Subcutaneous abdominal adipose tissue (tissue), 5 donors: ENCODE measurements at regions not wholly inside any gene's neighbourhood (a gene's known extent, or its start where the extent isn't known, plus 50 kb on each side); places are given as distances from the start of the nearest gene placed in this dataset.

Experiments used
- H3K27ac ChIP-seq: one replicate; pipeline ENCODE4 v1.7.0; 2013; ENCODE audit warnings: low read depth, mild to moderate bottlenecking, inconsistent platforms, low read length, moderate library complexity
- H3K27me3 ChIP-seq, 5 donors: one replicate each; pipeline ENCODE4 v1.7.0; 2013; ENCODE audit warnings: low read length in 5 of 5, inconsistent platforms in 1 of 5; ENCODE audit not compliant: control insufficient read depth in 5 of 5, insufficient read depth in 4 of 5
- H3K36me3 ChIP-seq, 5 donors: one replicate each; pipeline ENCODE4 v1.7.0; 2013; ENCODE audit warnings: low read length in 5 of 5; ENCODE audit not compliant: control insufficient read depth in 5 of 5, insufficient read depth in 5 of 5
- H3K4me1 ChIP-seq, 5 donors: one replicate each; pipeline ENCODE4 v1.7.0; 2013; ENCODE audit warnings: low read length in 5 of 5, mild to moderate bottlenecking in 3 of 5, moderate library complexity in 1 of 5; ENCODE audit not compliant: control insufficient read depth in 5 of 5, insufficient read depth in 5 of 5
- H3K4me3 ChIP-seq, 5 donors: one replicate each; pipeline ENCODE4 v1.7.0; 2013; ENCODE audit warnings: low read length in 5 of 5, low read depth in 1 of 5
- H3K9ac ChIP-seq, 5 donors: one replicate each; pipeline ENCODE4 v1.7.0; 2013; ENCODE audit warnings: low read length in 5 of 5, mild to moderate bottlenecking in 4 of 5, moderate library complexity in 3 of 5
- H3K9me3 ChIP-seq, 5 donors: one replicate each; pipeline ENCODE4 v1.7.0; 2013; ENCODE audit warnings: low read length in 5 of 5; ENCODE audit not compliant: control insufficient read depth in 5 of 5
- donor health status: healthy.
- donor health status: healthy.
- donor health status: healthy.
- donor health status: healthy.
- donor health status: healthy.

DNA sequence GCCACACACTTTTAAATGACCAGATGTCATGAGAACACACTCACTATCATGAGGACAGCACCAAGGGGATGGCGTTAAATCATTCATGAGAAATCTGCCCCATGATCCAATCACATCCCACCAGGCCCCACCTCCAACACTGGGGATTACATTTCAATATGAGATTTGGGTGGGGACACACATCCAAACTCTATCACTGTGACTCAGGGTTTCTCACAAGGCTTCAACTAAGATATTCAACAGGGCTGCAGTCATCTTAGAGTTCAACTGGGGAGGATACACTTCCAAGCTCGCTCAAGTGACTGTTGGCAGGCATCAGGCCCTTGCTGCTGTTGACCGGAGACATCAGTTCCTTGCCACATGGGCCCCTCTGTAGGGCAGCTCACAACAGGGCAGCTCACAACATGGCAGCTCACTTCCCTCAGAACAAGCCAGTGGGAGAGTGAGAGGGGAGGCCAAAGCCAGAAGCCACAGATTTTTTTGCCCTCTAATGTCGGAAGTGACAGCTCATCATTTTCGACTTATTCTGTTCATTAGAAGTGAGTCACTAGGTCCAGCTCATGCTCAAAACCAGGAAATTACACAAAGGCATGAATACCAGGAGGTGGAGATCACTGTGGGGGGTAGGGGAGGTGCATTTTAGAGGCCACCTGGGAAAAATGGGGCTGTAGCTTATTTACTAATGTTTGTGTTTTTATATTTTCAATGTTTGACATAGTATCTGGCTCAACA lies 50.8 kb upstream of the PTHLH start:
- H3K4me3 ChIP-seq, result no peak overlapping the region
- no peaks in the 10 kb centered on the region for H3K36me3 ChIP-seq
- no peak overlapping the region for H3K27ac ChIP-seq
- H3K27me3 ChIP-seq, result peaks cover 0 to 2% (median 0%) of the 10 kb centered on the region in 5 donors
- no peaks in the 10 kb centered on the region for H3K4me1 ChIP-seq
- no peaks in the 10 kb centered on the region for H3K9me3 ChIP-seq
- H3K9ac ChIP-seq, result no peak overlapping the region

DNA sequence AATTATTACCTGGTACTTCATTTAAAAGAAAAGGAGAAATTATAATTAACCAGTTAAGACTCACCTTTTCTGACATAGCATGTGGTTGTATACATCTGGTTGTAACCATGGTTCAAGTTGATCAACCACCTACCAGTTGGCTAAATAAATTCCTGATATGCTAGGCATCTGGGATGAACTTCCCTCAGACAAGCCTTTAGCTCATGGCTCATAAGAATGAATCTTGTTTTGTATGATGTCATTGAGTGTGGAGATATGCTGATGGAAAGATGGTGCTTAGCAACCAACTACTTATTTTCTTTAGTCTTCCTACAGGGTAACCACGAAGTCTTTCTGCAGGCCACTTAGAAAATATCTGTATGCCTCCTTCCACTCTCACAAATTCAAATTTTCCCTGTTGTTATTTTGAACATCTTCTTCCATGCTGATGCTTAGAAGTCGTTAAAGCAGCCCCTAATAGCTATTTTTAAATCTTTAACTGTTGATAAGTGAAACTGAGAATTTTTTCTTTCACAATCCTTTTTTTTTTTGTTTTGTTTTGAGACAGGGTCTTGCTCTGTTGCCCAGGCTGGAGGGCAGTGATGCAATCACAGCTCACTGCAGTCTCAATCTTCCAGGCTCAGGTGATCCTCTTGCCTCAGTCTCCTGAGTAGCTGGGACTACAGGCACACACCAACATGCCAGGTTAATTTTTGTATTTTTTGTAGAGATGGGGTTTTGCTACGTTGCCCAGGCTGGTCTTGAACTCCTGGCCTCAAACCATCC lies 51.9 kb upstream of the PTHLH start:
- H3K9ac ChIP-seq, result no peak overlapping the region
- H3K36me3 ChIP-seq, result no peaks in the 10 kb centered on the region
- H3K4me1 ChIP-seq, result no peaks in the 10 kb centered on the region
- no peak overlapping the region for H3K27ac ChIP-seq
- no peaks in the 10 kb centered on the region for H3K9me3 ChIP-seq
- H3K4me3 ChIP-seq, result no peak overlapping the region
- H3K27me3 ChIP-seq, result no peaks in the 10 kb centered on the region

DNA sequence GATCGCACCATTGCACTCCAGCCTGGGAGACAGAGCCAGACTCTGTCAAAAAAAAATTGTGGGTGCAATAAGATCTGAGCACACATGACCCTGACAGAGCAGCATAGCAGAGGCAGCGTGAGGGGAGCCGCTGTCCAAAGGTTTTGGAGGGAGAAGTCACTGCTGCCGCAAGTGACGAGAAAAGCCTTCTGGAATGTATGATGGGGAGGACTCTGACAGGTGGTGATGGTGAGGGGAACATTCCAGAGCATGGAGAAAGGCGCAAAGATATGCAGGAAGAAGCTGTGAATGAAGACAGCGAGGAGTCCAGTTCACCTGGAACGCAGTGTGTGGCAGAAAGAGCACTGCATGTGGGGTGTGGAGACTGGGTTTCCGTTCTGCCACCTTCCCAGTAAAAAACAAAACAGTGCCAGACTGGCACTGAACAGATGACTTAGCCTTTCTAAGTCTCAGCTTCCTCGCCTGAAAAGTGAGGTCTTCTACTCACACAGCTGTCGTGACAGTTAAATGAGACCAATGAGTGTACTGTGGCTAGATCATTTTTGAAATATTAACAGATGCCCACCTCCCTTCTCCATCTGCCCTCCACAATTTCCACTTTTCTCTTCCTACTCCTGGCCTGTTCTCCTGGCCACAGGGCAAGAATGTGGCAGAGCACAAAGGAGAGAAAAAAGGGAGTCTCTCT lies 53.4 kb upstream of the PTHLH start:
- Histone ChIP-seq H3K27ac (no peak overlapping the region), H3K36me3 (no peaks in the 10 kb centered on the region), H3K4me1 (no peaks in the 10 kb centered on the region), H3K27me3 (no peaks in the 10 kb centered on the region), H3K4me3 (no peak overlapping the region), H3K9ac (no peak overlapping the region), H3K9me3 (no peaks in the 10 kb centered on the region)

DNA sequence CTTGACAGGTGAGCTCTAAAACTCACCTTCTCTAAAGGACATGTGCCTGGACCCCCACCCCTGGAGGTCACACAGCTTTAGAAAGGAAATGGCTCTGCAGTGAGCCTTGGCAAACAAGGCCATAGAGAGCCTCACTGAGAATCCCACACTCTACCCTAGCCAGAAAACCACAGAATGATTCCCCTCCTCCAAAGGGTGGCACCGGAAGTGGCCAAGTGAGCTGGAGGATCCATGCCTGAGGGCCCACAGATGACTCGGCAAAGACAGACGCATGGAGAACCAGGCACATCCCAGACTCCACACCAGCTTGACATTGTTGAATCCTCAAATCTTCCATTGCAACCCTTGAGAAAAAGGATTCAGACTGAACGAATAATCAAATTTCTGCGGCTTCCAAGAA lies 54.2 kb upstream of the PTHLH start:
- no peaks in the 10 kb centered on the region for H3K27me3 ChIP-seq
- no peaks in the 10 kb centered on the region for H3K36me3 ChIP-seq
- no peak overlapping the region for H3K4me3 ChIP-seq
- no peak overlapping the region for H3K9ac ChIP-seq
- no peaks in the 10 kb centered on the region for H3K4me1 ChIP-seq
- H3K9me3 ChIP-seq, result no peaks in the 10 kb centered on the region
- no peak overlapping the region for H3K27ac ChIP-seq

DNA sequence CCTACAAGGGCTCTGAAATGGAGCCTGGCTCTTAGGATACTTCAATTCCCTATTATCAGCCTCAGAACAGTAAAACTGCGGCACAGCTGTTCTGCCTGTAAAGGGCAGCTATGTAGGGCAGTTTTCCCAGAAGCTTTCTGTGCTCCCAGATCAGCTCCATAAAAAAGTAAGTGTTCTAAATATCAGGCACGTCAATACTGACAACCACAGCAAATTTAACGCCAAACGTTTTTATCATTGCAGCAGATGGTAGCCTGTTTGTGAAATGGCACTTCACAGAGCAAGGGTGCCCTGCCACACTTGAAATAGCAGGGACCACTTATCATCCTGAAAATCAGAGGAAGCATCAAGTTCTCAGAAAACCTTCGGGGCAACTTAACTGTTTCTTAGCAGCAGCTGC lies 54.8 kb upstream of the PTHLH start:
- Histone ChIP-seq H3K9ac (no peak overlapping the region), H3K27ac (no peak overlapping the region)

DNA sequence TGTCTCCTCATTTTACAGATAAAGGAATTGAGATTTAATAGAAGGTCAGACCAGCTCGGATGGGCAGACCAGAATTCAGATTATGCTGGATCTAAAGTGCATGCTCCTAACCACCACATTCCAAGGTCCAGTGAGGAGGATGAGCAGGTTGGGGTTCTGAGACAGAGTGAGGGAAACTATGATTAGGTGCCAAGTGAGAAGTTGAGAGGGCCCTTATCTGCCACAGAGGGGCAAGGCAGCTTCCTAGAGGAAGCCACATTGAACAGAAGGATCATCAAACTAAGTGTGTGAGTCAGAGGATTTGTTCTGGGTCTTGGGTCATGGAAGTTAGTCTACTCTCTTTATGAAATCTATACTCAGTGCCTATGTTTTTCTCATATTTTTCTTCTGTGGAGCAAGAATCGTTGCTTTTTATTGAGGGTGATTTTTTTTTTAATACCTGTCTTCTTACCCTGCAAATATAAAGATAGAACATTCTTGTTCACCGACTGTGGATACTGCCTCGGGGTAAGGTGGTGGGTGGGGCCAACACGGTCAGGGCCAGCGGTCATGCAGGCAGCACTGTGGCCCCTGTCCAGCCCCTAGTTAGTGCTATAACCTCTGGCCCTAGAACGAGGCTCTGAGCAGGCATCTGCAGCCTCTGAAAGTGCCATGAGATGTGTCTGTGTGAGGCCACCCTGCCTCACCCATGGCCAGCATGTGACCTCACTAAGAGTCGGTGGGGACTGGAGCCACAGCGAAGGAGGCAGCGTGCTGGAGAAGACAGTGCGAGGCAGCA lies 55.6 kb upstream of the PTHLH start:
- no peaks in the 10 kb centered on the region for H3K4me1 ChIP-seq
- no peaks in the 10 kb centered on the region for H3K36me3 ChIP-seq
- no peaks in the 10 kb centered on the region for H3K9me3 ChIP-seq
- H3K4me3 ChIP-seq, result no peak overlapping the region
- no peak overlapping the region for H3K27ac ChIP-seq
- H3K27me3 ChIP-seq, result no peaks in the 10 kb centered on the region
- no peak overlapping the region for H3K9ac ChIP-seq

More for the DNA sequence above, 54.8 kb upstream of the PTHLH start:
- Histone ChIP-seq H3K4me3 (no peak overlapping the region), H3K4me1 (no peaks in the 10 kb centered on the region), H3K36me3 (no peaks in the 10 kb centered on the region), H3K9me3 (no peaks in the 10 kb centered on the region), H3K27me3 (no peaks in the 10 kb centered on the region)

DNA sequence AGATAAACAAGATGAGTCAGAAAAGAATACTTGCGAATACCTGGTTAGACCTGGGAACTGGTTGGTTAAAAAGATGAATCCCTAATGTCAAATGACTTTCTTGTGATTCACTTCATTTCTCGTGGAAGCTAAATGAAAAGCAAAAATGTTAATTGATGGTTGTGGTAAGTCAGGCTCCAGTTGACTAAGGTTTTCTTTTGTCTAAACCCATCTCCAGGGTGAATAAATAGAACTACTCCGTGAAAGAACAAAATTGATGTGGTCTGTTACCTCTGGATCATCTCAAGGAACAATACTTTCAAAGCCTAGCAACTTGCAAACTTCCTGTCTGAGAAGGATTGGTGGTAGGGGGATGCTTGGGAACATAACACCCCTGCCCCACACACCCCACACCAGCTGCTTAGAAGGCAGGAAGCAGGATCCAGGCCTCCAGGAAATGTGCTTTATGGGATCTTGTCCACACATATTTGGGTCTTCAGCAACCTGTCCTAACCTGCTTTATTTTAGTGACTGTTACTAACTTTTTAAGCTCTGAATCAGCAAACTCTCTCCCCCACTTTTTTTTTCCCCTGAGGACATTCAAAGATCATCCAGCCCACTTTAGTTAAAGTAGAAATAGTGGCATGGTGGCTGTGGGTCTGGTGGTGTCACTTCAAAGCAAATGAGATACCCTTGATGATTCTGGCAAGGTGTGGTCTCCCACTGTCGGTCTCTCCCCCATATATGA lies 60.4 kb upstream of the PTHLH start:
- H3K27me3 ChIP-seq, result no peaks in the 10 kb centered on the region
- H3K36me3 ChIP-seq, result no peaks in the 10 kb centered on the region
- no peak overlapping the region for H3K4me3 ChIP-seq
- no peaks in the 10 kb centered on the region for H3K9me3 ChIP-seq
- H3K9ac ChIP-seq, result no peak overlapping the region
- H3K4me1 ChIP-seq, result peaks cover 0 to 5% (median 0%) of the 10 kb centered on the region in 5 donors
- H3K27ac ChIP-seq, result no peak overlapping the region

DNA sequence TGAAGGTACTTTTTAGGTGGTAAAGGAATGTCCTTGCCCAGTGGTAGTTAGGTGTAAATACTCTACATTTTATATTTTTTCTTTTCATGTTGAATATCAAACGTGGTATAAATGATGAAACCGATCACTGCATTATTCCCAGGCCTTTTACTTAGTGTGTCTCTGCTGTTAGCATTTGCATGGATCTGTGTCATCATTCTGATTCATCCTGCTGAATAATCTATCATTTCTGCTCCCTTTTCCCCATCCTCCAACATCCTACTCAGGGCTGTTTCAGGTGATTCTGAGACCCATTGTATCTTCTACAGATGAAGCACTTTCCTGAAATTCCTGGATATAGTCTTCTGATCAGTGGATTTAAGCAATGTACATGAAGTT lies 61.0 kb upstream of the PTHLH start:
- Histone ChIP-seq H3K9ac (no peak overlapping the region), H3K36me3 (no peaks in the 10 kb centered on the region), H3K27me3 (no peaks in the 10 kb centered on the region), H3K9me3 (no peaks in the 10 kb centered on the region), H3K4me3 (no peak overlapping the region), H3K4me1 (peaks cover 0 to 5% (median 0%) of the 10 kb centered on the region in 5 donors), H3K27ac (no peak overlapping the region)

DNA sequence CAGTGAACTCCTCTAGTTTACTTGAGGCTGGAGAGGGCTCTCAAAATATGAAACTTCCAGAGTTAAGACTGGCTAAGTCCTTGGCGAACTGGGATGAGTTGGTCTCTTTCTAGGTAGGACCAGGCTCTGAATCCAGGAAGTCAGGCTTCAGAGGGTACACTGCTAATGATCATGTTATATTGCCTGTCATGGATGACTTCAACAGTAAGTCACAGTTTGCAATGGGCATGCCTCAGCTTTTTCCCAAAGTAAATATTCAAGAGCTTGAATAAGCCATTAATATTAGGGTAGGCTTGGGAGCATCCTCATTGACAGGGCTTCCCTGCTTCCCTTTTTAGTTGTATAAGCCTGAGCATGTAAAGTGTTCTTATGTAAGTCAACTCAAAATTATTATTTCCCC lies 61.7 kb upstream of the PTHLH start:
- H3K36me3 ChIP-seq, result no peaks in the 10 kb centered on the region
- H3K27ac ChIP-seq, result no peak overlapping the region
- H3K9ac ChIP-seq, result no peak overlapping the region
- H3K4me3 ChIP-seq, result no peak overlapping the region
- H3K9me3 ChIP-seq, result no peaks in the 10 kb centered on the region
- no peaks in the 10 kb centered on the region for H3K27me3 ChIP-seq
- H3K4me1 ChIP-seq, result peaks cover 0 to 5% (median 0%) of the 10 kb centered on the region in 5 donors
